GM23338 (cell line): ENCODE measurements at regions not wholly inside any gene's neighbourhood (a gene's known extent, or its start where the extent isn't known, plus 50 kb on each side); places are given as distances from the start of the nearest gene placed in this dataset.

Experiments
- ATAC-seq: fragments of 200-7000 bp; cut with Tn5 transposase; 3 replicates; pipeline ENCODE4 v1.9.1; 2020
- DNase-seq: peaks from one replicate; pipeline ENCODE4 v3.0.0-alpha.2; 2015; ENCODE audit warnings: low spot score
- H2AFZ ChIP-seq: fragments of 200-600 bp; sonication (generic); 2 replicates; pipeline ENCODE4 v1.8.0; 2016; ENCODE audit warnings: antibody characterized with exemption, mild to moderate bottlenecking, moderate library complexity
- H3F3A ChIP-seq: fragments of 200-600 bp; sonication (generic); replicated peaks from 2 replicates; pipeline ENCODE4 v1.8.0; 2017; ENCODE audit warnings: antibody characterized with exemption, mixed run types, low read depth
- H3K27ac ChIP-seq: fragments of 200-600 bp; sonication (generic); 2 replicates; pipeline ENCODE4 v1.6.1; 2016; ENCODE audit warnings: low read depth
- H3K27me3 ChIP-seq: fragments of 200-600 bp; sonication (generic); 2 replicates; pipeline ENCODE4 v1.8.0; 2016; ENCODE audit warnings: mild to moderate bottlenecking, mixed run types, moderate library complexity; ENCODE audit not compliant: insufficient read depth
- H3K36me3 ChIP-seq: fragments of 200-600 bp; sonication (generic); 2 replicates; pipeline ENCODE4 v1.8.0; 2016; ENCODE audit warnings: mild to moderate bottlenecking; ENCODE audit not compliant: insufficient read depth
- H3K4me1 ChIP-seq: fragments of 200-600 bp; sonication (generic); 2 replicates; pipeline ENCODE4 v1.8.0; 2016; ENCODE audit warnings: mild to moderate bottlenecking, moderate library complexity; ENCODE audit not compliant: insufficient read depth
- H3K4me2 ChIP-seq: fragments of 200-600 bp; sonication (generic); 2 replicates; pipeline ENCODE4 v1.7.1; 2017; ENCODE audit warnings: mixed run types
- H3K4me3 ChIP-seq: fragments of 200-600 bp; sonication (generic); 2 replicates; pipeline ENCODE4 v1.6.1; 2016; ENCODE audit warnings: mixed run types
- H3K79me2 ChIP-seq: fragments of 200-600 bp; sonication (generic); replicated peaks from 2 replicates; pipeline ENCODE4 v1.8.0; 2017; ENCODE audit warnings: mild to moderate bottlenecking; ENCODE audit not compliant: insufficient read depth
- H3K9me2 ChIP-seq: fragments of 200-600 bp; sonication (generic); 2 replicates; pipeline ENCODE4 v1.8.0; 2017; ENCODE audit not compliant: insufficient read depth
- H4K20me1 ChIP-seq: fragments of 200-600 bp; sonication (generic); replicated peaks from 2 replicates; pipeline ENCODE4 v1.8.0; 2017; ENCODE audit warnings: mild to moderate bottlenecking; ENCODE audit not compliant: insufficient read depth
- H3K27ac Mint-ChIP-seq: 2 replicates; pipeline ENCODE4 v1.8.0; 2020; ENCODE audit warnings: inconsistent platforms, mild to moderate bottlenecking, moderate library complexity, mixed read lengths
- H3K27me3 Mint-ChIP-seq: 3 replicates; pipeline ENCODE4 v1.8.0; 2022; ENCODE audit warnings: low read depth, mild to moderate bottlenecking, moderate library complexity, mixed read lengths, inconsistent platforms; ENCODE audit not compliant: insufficient read depth, poor library complexity
- H3K36me3 Mint-ChIP-seq: 3 replicates; pipeline ENCODE4 v1.8.0; 2021; ENCODE audit warnings: low read depth, mild to moderate bottlenecking, inconsistent platforms, moderate library complexity, mixed read lengths
- H3K4me1 Mint-ChIP-seq: 3 replicates; pipeline ENCODE4 v1.8.0; 2020; ENCODE audit warnings: mild to moderate bottlenecking, inconsistent platforms, mixed read lengths
- H3K4me3 Mint-ChIP-seq: 3 replicates; pipeline ENCODE4 v1.8.0; 2021; ENCODE audit warnings: moderate library complexity, mild to moderate bottlenecking, inconsistent platforms, mixed read lengths
- H3K9me3 Mint-ChIP-seq: 3 replicates; pipeline ENCODE4 v1.8.0; 2020; ENCODE audit warnings: moderate library complexity, mild to moderate bottlenecking, inconsistent platforms, mixed read lengths
- CREB1 ChIP-seq: fragments of 250-450 bp; sonication (Bioruptor Pico); IDR thresholded peaks from 2 replicates; pipeline ENCODE4 v1.5.0; 2020; ENCODE audit warnings: low read depth, mild to moderate bottlenecking, moderate library complexity
- CTCF ChIP-seq, 2 experiments: fragments of 200-600 bp in 1 of 2; sonication (generic) in 1 of 2; conservative IDR thresholded peaks; 2 replicates each; pipeline versions ENCODE4 v1.5.1 to v1.6.1; 2016 to 2017; ENCODE audit warnings: antibody characterized with exemption in 2 of 2, low read depth in 2 of 2, mild to moderate bottlenecking in 2 of 2, moderate library complexity in 1 of 2
- ETS1 ChIP-seq: IDR thresholded peaks from 2 replicates; pipeline ENCODE4 v1.6.1; 2016; ENCODE audit warnings: antibody characterized with exemption
- EZH2 ChIP-seq: fragments of 200-600 bp; sonication (generic); IDR thresholded peaks from one replicate; pipeline ENCODE4 v1.8.0; 2017; ENCODE audit warnings: antibody characterized with exemption, mild to moderate bottlenecking, low read depth; ENCODE audit not compliant: unreplicated experiment
- EZH2phosphoT487 ChIP-seq: fragments of 200-600 bp; sonication (generic); IDR thresholded peaks from one replicate; pipeline ENCODE4 v1.8.1; 2018; ENCODE audit warnings: antibody characterized with exemption; ENCODE audit not compliant: unreplicated experiment
- JUNB ChIP-seq: IDR thresholded peaks from one replicate; pipeline ENCODE4 v1.6.1; 2016; ENCODE audit warnings: antibody characterized with exemption; ENCODE audit not compliant: unreplicated experiment
- NANOG ChIP-seq: IDR thresholded peaks from 2 replicates; pipeline ENCODE4 v1.6.1; 2016; ENCODE audit warnings: antibody characterized with exemption, borderline replicate concordance
- POLR2AphosphoS5 ChIP-seq: IDR thresholded peaks from 2 replicates; pipeline ENCODE4 v1.6.1; 2016; ENCODE audit warnings: antibody characterized with exemption, low read depth
- REST ChIP-seq: IDR thresholded peaks from one replicate; pipeline ENCODE4 v1.6.1; 2018; ENCODE audit warnings: antibody characterized with exemption; ENCODE audit not compliant: unreplicated experiment
- ZNF114 ChIP-seq: fragments of 250-450 bp; sonication (Bioruptor Pico); IDR thresholded peaks from 2 replicates; pipeline ENCODE4 v1.5.0; 2020; ENCODE audit warnings: mild to moderate bottlenecking, moderate library complexity
- ZNF331 ChIP-seq: fragments of 250-450 bp; sonication (Bioruptor Pico); IDR thresholded peaks from 2 replicates; pipeline ENCODE4 v1.5.0; 2020; ENCODE audit warnings: low read depth, mild to moderate bottlenecking, moderate library complexity
- ZNF462 ChIP-seq: fragments of 250-450 bp; sonication (Bioruptor Pico); IDR thresholded peaks from 2 replicates; pipeline ENCODE4 v1.5.0; 2020; ENCODE audit warnings: mild to moderate bottlenecking, moderate library complexity

GRCh38 chr3:104137116-104137515, 1229.6 kb upstream of the ALCAM start (continued):
- TF ChIP-seq CTCF (conservative IDR thresholded peaks at IDR 0.05; ENCODE audit: low read depth in 2 of 2) (no peak), ZNF114 (CRISPR knock-in tag) (no peak), POLR2AphosphoS5 (no peak)

- no peak overlapping the region for H3K27ac Mint-ChIP-seq
- H2AFZ ChIP-seq = no peak overlapping the region
- no peak for TF ChIP-seq EZH2
- no peak for TF ChIP-seq ETS1
- TF ChIP-seq EZH2phosphoT487 = no peak
- TF ChIP-seq JUNB = no peak
- TF ChIP-seq ZNF331 (CRISPR knock-in tag) = no peak
- no peak for TF ChIP-seq ZNF114 (CRISPR knock-in tag)
- no peak for TF ChIP-seq CREB1
- no peak for TF ChIP-seq POLR2AphosphoS5
- TF ChIP-seq ZNF462 (CRISPR knock-in tag) = no peak
- no peak for TF ChIP-seq NANOG
- TF ChIP-seq REST = no peak
These were observed 1221.5 kb upstream of the ALCAM start for GRCh38 chr3:104145164-104145563.

More at GRCh38 chr3:104145164-104145563, 1221.5 kb upstream of the ALCAM start:
- no peaks in the 10 kb centered on the region for H3K36me3 Mint-ChIP-seq
- H3K4me1 Mint-ChIP-seq = peaks cover 2% of the 10 kb centered on the region; the same call in 1 of the 3 replicates
- Histone ChIP-seq H3K79me2 (no peaks in the 10 kb centered on the region), H4K20me1 (no peaks in the 10 kb centered on the region), H3K36me3 (no peaks in the 10 kb centered on the region), H3K9me2 (no peaks in the 10 kb centered on the region), H3K27me3 (no peaks in the 10 kb centered on the region), H3K4me2 (no peak overlapping the region), H3F3A (no peaks in the 10 kb centered on the region), H3K27ac (no peak overlapping the region), H3K4me1 (no peaks in the 10 kb centered on the region), H3K4me3 (no peak overlapping the region)
- ATAC-seq (no peak), DNase-seq (no peak)
- no peaks in the 10 kb centered on the region for H3K27me3 Mint-ChIP-seq
- no peaks in the 10 kb centered on the region for H3K9me3 Mint-ChIP-seq
- H3K4me3 Mint-ChIP-seq = no peak overlapping the region
